Renal pelvis (tissue), 1 donor: ENCODE measurements at regions not wholly inside any gene's neighbourhood (a gene's known extent, or its start where the extent isn't known, plus 50 kb on each side); places are given as distances from the start of the nearest gene placed in this dataset.

ENCODE experiments used
- DNase-seq: peaks from one replicate; pipeline ENCODE4 v3.0.0-alpha.2; 2013

DNA sequence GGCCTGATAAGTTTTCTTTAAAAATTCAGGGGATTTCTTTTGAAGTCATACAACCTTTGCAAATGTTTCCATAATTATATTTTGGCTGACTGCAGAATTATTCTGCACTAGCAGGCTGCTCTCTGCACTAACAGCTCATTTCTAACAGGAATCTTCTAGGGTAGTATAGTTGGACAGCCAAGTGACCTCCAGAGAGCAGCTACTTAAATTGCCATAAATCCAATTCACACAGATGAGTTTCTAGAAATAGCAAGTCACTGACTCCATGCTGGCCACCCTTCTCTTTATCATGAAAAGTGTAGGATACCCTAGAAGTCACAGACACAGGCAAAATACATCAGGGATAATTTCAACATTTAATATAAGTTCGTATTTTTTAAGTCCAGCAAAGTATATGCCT lies 110.9 kb upstream of the TARS1 start:
- no peak for DNase-seq

GRCh38 chr5:33330426-33330825 lies 110.3 kb upstream of the TARS1 start:
- DNase-seq: no peak

DNA sequence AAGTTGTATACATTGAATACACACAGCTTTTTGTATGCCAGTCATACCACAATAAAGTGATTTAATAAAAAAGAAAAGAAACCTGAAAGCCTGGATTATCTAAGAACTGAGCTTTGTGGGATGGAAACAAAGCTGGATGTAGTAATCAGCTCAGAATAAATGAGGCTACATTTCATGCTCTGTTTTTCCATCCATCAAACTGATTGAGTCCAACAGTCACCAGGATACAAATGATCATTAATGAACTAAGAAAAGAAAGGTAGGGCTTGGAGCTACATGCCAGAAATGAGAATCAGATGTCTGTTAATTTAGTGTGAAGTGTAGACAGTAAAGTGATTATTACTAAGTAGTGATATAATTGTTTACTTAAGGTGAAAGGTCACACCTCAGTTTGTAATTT lies 109.8 kb upstream of the TARS1 start:
- DNase-seq: no peak

DNA sequence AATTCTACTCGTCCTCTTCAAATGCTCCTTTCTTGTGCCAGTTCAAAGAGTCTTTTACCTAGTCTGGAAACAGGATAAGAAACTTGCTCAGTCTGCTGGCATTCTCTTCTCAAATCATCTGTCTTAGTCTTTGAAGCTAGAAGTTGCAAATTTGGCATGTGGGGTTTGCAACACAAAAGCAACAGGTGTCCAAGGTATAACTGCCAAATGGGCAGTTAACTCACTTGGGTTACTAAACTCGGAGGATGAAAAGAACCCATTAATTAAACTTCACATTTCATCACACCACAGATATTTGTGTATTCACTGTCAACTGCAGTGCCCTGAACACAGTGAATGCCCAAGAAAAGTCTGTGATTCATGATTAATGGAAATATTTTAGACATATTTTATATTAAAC lies 108.0 kb upstream of the TARS1 start:
- DNase-seq: no peak

DNA sequence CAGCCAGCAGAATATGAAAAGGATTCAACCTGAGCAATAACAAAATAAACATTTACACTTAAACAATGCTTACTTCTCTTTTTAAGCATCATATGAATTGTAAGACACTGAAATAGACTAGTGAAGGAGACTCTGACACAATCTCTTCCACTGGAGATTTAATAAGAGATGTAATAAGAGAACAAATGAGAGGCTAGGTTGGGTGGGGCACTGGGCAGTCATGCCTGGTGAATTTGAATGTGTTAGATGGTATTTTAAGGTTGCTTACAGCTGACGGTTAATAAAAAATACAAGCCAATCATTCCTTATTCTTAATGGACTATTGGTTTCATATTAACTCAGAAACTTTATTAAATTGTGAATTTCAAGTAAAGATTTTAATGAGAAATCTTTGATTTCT lies 105.9 kb upstream of the TARS1 start:
- DNase-seq: no peak

DNA sequence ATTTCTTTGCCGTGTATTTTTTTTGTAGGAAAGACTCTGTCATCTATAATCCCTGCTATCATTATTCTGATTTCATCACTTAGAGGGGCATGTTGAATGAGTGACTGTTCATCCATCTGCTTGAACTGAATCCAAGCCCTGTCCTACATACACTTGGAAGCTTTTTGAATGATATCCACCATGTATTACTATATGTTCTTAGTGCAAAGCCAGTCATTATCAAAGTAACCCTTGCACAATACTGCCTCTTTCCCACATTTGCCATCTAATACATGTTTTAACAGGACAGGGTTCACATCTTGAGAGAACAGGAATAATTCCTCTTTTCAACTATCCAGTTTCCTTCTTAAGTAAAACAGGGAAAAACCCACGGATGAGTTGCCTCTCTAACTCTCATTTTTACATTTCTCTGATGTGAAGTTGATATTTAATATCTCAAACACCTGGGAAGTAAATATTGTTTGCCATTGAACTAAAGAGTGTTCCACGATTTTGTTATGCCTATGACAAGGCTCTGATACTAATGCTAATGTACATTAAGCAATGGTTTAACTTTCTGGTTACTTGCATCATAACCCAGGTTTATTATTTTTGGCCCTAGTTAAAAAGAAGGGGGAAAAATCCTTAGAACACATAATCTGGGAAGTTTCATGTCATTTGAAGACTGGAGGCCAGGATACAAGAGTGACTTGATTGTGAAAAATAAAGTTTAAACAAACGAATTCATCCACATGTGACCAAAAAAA lies 103.7 kb upstream of the TARS1 start:
- DNase-seq: no peak

GRCh38 chr5:33337637-33337992 lies 103.2 kb upstream of the TARS1 start:
- DNase-seq: no peak

DNA sequence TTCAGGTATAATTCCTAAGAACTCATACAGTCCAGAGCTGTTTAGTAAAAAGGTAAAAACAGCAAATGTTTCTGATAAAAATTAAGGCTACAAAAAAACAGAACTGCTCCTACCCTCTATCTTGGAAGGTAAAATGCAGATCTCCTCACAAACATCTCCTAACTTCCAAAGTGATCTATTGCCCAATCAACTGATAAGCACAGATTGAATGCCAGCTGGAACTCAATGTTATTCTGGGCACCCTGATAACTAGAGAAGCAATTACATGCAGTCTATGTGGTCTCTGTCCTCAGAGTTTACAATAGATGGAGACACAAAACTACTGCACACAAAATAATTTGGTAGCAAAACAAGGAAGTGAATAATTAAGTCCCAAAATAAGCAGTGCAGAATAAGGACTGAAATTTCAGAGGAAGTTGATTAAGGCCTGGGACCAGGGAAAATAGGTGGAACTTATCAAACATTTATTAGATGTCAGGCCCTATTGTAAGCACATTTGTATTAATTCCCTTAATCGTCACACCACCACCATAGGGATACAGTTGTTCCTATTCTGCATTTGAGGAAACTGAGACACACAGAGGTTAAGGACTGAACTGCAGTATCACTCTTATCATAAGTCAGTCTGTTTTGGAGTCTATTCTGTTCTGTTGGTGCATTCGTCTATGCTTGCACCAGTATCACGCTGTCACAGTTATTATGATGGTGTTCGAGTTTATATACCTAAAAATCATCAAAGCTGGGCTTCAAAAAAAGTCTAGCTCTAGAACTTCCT lies 102.2 kb upstream of the TARS1 start:
- no peak for DNase-seq

GRCh38 chr5:33339413-33339812 lies 101.4 kb upstream of the TARS1 start:
- no peak for DNase-seq

GRCh38 chr5:33340195-33340594 lies 100.6 kb upstream of the TARS1 start:
- no peak for DNase-seq

- no peak for DNase-seq
Observed at GRCh38 chr5:33341351-33341750, 99.4 kb upstream of the TARS1 start.

DNA sequence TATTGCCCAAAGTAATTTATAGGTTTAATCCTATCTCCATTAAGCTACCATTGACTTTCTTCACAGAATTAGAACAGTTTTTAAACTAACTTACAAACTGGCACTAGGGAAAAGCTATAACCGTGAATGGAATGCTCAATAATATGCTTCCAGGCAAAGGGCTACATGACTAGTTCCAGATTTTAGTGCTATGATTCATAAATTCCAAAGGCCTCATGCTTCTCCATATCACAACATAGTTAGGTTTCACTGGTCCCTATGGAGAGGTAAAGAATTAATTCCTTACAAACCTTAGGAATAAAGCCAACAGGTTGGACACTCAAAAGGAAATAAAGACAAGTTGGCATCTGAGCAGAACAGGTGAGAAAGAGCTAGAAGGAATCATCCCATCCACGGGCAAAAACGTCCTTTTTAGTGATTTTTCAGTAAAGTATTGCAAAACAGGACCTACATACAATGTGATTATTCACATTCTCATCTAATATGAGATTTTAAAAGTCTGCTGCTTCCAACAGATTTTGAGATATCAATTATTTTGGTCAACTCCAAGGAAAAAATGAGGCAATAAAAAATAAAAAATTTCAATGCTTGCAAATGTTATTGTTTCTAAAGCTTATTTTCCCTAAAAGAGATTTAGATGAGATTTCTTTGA lies 97.0 kb upstream of the TARS1 start:
- no peak for DNase-seq

DNA sequence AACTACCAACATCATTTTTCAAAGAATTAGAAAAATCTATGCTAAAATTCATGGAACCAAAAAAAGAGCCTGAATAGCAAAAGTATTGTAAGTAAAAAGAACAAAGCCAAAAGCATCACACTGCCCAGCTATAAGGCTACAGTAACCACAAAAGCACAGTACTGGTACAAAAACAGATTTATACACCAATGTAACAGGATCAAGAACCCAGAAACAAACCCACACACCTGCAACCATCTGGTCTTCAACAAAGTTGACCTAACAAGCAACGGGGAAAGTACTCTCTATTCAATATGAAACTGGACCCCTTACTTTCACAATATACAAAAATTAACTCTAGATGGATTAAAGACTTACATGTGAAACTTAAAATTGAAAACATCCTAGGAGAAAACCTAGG lies 94.2 kb upstream of the TARS1 start:
- DNase-seq: no peak

- no peak for DNase-seq
Observed at GRCh38 chr5:33361781-33362180, 79.0 kb upstream of the TARS1 start.

DNA sequence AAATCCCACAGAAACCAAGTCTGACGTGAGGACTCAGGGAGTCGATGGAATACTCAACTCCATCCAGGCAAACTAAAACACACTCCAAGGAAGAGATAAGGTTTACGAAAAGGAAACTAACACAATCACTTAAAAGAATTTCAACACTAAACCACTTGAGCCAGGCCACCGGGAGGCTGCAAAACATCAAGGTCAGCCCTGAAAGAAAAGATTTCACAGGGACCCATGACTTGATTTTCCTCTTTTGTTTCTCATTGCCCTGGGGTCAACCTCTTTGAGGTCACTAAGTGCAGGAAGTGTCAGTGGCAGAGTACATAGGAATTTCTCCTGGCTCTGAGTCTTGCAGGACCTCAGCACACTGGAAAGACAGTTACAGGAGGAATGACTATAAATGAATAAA lies 77.8 kb upstream of the TARS1 start:
- no peak for DNase-seq

- no peak for DNase-seq
Observed at GRCh38 chr5:33363537-33363936, 77.2 kb upstream of the TARS1 start.

DNA sequence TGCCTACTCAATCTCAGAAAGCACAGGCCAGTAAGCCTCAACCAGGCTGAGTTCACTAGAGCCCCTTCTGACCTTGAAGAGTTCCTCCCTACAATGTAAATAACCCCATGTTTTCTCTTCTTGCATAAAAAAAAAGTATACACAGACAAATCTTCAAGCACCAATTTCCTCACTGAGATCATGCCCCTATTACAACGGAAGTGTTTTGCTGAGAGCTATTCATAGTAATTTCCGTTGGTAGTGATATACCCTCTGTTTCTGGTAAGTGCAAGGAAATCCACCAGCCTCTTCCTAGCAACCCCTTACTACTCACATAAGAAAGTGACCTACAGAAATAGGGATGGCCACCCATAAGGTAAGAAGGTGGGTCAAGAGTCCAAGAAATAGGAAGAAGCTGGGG lies 76.4 kb upstream of the TARS1 start:
- DNase-seq: no peak

- no peak for DNase-seq
Observed at GRCh38 chr5:33367416-33367815, 73.3 kb upstream of the TARS1 start.

DNA sequence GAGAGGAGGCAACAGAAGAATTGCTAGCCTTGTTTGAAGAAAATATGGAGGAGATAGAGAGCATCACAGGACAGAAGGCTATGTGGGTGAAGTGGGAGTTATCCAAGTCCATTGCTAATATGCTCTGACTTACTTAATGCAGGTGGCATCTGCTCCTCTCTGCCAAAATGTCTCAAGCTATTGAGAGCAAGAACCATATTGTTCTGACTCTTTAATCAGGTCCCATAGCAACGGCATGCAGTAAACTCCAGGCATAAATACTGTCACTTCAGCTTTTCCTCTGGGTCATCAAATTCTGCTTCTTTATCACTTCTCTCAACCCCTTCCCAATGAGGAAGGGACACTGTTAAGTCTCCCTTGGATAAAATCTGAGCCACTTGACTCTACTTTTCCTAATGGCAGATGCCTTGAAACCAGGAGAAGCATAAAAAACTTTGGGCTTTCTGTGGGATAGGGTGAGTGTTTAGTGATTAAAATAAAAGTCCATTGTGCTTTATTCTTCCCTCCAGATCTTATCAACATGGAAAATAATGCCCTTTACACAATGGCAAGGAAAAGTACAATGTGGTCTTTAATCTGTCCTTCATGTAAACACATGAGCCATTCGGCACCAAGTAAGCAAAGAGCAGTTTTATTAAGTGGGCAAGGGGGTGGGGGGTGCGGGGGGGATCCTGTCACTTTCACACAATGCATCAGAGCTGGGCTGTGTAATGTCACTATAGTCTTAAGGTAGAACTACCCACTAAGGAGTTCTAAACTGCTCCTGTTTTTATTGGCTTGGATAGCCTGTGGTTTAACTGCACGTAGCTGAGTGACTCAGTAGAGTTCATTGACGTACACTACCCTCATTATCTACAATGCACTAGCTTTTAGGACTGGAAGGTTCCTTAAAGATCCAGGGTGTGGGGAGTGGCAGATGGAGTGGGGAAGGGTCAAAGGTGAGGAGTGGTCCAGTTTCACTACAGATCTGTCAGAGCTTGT lies 71.0 kb upstream of the TARS1 start:
- DNase-seq: no peak

DNA sequence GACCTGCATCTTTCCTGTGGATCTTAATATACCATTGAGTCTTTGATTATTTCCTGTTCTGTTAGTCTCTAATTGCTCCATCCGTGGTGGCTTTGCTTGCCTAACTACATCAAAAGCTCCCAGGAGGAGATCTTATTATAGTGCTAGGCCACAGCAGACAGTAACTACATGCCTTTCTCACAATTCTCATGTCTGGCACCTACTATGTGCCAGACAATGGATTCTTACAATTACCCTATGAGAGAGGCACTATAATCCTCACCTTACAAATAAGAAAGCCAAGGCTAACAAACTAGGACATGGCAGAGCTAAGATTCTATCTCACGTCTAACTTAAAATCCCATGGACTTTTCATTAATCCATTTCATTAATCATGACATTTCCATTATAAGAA lies 70.3 kb upstream of the TARS1 start:
- no peak for DNase-seq

DNA sequence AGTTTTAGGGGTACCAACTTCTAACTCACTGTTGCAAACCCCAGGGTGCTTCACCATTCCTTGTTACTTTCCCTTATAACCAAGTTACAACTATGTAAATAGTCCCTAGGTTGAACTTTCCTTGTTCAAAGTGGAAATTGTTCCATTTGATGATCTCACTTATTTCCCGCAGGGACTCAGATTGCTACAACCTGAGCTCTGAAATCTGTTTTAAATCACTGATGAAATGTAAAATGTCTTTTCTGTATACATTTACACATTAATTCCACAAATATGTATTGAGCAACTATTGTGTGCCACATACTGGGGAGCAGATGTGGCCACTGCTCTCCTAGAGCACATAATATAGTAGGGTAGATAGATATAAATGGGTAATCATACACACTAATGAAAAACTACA lies 69.1 kb upstream of the TARS1 start:
- no peak for DNase-seq
